ENCODE measurements at regions not wholly inside any gene's neighbourhood (a gene's known extent, or its start where the extent isn't known, plus 50 kb on each side); places are given as distances from the start of the nearest gene placed in this dataset.
"Not testable (repeated sequence)": the region's sequence is repeated elsewhere in the genome, so short reads cannot be mapped to it uniquely, and the experiment has no call there.

DNA sequence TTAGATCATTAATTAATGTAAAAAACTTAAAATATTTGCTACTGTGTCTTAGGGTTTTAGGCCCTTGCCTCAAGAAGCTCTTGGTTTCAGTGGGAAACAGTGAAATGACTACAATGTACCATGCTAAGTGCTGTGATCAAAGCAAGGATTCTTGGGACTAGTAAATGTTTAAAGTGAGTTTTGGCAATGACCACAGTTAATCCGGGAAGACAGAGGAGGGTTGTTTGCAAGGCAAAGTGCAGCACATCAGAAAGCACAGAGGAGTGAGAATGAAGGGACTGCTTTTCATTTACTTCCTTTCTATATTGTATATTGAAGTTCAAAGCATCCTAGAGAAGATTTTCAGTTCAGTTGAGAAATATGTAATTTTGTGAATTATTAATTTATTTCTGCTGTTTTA is 676.7 kb downstream of the SPATA31A6 start:
- TF ChIP-seq NFE2L1 (CRISPR knock-in tag; IDR thresholded peaks at IDR 0.05); GABPB1 (CRISPR knock-in tag; IDR thresholded peaks at IDR 0.05); SP1 (CRISPR knock-in tag; conservative IDR thresholded peaks at IDR 0.05); CREB1 (CRISPR knock-in tag; IDR thresholded peaks at IDR 0.05); ZNF219 (CRISPR knock-in tag; IDR thresholded peaks at IDR 0.05; ENCODE audit: borderline replicate concordance): not testable (repeated sequence)
- TF ChIP-seq, protein P1, sequence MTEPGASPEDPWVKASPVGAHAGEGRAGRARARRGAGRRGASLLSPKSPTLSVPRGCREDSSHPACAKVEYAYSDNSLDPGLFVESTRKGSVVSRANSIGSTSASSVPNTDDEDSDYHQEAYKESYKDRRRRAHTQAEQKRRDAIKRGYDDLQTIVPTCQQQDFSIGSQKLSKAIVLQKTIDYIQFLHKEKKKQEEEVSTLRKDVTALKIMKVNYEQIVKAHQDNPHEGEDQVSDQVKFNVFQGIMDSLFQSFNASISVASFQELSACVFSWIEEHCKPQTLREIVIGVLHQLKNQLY (CRISPR knock-in tag; IDR thresholded peaks at IDR 0.05) = not testable (repeated sequence)
- TF ChIP-seq, protein P2, sequence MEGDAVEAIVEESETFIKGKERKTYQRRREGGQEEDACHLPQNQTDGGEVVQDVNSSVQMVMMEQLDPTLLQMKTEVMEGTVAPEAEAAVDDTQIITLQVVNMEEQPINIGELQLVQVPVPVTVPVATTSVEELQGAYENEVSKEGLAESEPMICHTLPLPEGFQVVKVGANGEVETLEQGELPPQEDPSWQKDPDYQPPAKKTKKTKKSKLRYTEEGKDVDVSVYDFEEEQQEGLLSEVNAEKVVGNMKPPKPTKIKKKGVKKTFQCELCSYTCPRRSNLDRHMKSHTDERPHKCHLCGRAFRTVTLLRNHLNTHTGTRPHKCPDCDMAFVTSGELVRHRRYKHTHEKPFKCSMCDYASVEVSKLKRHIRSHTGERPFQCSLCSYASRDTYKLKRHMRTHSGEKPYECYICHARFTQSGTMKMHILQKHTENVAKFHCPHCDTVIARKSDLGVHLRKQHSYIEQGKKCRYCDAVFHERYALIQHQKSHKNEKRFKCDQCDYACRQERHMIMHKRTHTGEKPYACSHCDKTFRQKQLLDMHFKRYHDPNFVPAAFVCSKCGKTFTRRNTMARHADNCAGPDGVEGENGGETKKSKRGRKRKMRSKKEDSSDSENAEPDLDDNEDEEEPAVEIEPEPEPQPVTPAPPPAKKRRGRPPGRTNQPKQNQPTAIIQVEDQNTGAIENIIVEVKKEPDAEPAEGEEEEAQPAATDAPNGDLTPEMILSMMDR (IDR thresholded peaks at IDR 0.05) = not testable (repeated sequence)
- TF ChIP-seq, protein P3, sequence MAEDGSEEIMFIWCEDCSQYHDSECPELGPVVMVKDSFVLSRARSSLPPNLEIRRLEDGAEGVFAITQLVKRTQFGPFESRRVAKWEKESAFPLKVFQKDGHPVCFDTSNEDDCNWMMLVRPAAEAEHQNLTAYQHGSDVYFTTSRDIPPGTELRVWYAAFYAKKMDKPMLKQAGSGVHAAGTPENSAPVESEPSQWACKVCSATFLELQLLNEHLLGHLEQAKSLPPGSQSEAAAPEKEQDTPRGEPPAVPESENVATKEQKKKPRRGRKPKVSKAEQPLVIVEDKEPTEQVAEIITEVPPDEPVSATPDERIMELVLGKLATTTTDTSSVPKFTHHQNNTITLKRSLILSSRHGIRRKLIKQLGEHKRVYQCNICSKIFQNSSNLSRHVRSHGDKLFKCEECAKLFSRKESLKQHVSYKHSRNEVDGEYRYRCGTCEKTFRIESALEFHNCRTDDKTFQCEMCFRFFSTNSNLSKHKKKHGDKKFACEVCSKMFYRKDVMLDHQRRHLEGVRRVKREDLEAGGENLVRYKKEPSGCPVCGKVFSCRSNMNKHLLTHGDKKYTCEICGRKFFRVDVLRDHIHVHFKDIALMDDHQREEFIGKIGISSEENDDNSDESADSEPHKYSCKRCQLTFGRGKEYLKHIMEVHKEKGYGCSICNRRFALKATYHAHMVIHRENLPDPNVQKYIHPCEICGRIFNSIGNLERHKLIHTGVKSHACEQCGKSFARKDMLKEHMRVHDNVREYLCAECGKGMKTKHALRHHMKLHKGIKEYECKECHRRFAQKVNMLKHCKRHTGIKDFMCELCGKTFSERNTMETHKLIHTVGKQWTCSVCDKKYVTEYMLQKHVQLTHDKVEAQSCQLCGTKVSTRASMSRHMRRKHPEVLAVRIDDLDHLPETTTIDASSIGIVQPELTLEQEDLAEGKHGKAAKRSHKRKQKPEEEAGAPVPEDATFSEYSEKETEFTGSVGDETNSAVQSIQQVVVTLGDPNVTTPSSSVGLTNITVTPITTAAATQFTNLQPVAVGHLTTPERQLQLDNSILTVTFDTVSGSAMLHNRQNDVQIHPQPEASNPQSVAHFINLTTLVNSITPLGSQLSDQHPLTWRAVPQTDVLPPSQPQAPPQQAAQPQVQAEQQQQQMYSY (CRISPR knock-in tag; IDR thresholded peaks at IDR 0.05) = not testable (repeated sequence)
- TF ChIP-seq, protein P4, sequence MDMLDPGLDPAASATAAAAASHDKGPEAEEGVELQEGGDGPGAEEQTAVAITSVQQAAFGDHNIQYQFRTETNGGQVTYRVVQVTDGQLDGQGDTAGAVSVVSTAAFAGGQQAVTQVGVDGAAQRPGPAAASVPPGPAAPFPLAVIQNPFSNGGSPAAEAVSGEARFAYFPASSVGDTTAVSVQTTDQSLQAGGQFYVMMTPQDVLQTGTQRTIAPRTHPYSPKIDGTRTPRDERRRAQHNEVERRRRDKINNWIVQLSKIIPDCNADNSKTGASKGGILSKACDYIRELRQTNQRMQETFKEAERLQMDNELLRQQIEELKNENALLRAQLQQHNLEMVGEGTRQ (CRISPR knock-in tag; IDR thresholded peaks at IDR 0.05) = not testable (repeated sequence)

All from WTC11 (cell line).